Ovary (tissue), 7 donors: ENCODE measurements at regions not wholly inside any gene's neighbourhood (a gene's known extent, or its start where the extent isn't known, plus 50 kb on each side); places are given as distances from the start of the nearest gene placed in this dataset.

Source experiments
- DNase-seq, 5 donors: peaks; one replicate each; pipeline ENCODE4 v3.0.0-alpha.2; 2019 to 2020
- H3K27ac ChIP-seq, 2 donors: fragments of 200-600 bp; one replicate each; pipeline versions ENCODE4 v1.5.1 to v1.8.0; 2019 to 2022
- H3K27me3 ChIP-seq: fragments of 200-600 bp; one replicate; pipeline ENCODE4 v1.8.0; 2022
- H3K36me3 ChIP-seq: fragments of 200-600 bp; sonication (generic); one replicate; pipeline ENCODE4 v1.5.1; 2019
- H3K4me1 ChIP-seq: one replicate; pipeline ENCODE4 v1.8.1; 2013; ENCODE audit warnings: mild to moderate bottlenecking, moderate library complexity; ENCODE audit not compliant: insufficient read depth
- H3K4me3 ChIP-seq: fragments of 200-600 bp; sonication (generic); one replicate; pipeline ENCODE4 v1.5.1; 2017
- H3K9me3 ChIP-seq, 2 donors: fragments of 200-600 bp in 1 of 2; sonication (generic) in 1 of 2; one replicate each; pipeline versions ENCODE4 v1.5.1 to v1.8.1; 2013 to 2019; ENCODE audit warnings: mild to moderate bottlenecking in 1 of 2, moderate library complexity in 1 of 2
- EP300 ChIP-seq: sonication (generic); formaldehyde crosslinking; IDR thresholded peaks from one replicate; pipeline ENCODE4 v1.6.1; 2017; ENCODE audit warnings: antibody characterized with exemption
- POLR2A ChIP-seq: fragments of 450-650 bp; IDR thresholded peaks from one replicate; pipeline ENCODE4 v1.6.1; 2017; ENCODE audit warnings: antibody characterized with exemption, mild to moderate bottlenecking, moderate library complexity
- WGBS, 3 donors: extraction: QIAGEN DNeasy Blood & Tissue Kit in 1 of 3; methylation state at CpG; one replicate each; pipeline versions ENCODE4 v1.1.5 to v1.1.7; 2013 to 2017; 5-methylcytosine and 5-hydroxymethylcytosine counted together
- intact Hi-C, 4 donors: fragments of 100-400 bp; cut with DNase I; formaldehyde crosslinking; loops; one replicate each; pipeline versions ENCODE4 v1.11.0 to v1.15.1; 2022 to 2023
- TF ChIP-seq, protein P1 (sequence below), 3 donors: fragments of 450-650 bp in 2 of 3; fragments of 200-600 bp in 1 of 3; IDR thresholded peaks; one replicate each; pipeline versions ENCODE4 v1.5.1 to v1.8.0; 2016 to 2022; ENCODE audit warnings: antibody characterized with exemption in 3 of 3, mild to moderate bottlenecking in 1 of 3
- donor health status: DM: no; HTN: no; CAD: no; lungs with moderate emphysema.
- donor health status: DM: no; HTN: no; CAD: no.
- donor health status: Bipolar disorder and iron deficiency.
- donor health status: DM: no; HTN: no; CAD: no.
- donor health status: DM: yes; HTN: yes; CAD: no.

DNA sequence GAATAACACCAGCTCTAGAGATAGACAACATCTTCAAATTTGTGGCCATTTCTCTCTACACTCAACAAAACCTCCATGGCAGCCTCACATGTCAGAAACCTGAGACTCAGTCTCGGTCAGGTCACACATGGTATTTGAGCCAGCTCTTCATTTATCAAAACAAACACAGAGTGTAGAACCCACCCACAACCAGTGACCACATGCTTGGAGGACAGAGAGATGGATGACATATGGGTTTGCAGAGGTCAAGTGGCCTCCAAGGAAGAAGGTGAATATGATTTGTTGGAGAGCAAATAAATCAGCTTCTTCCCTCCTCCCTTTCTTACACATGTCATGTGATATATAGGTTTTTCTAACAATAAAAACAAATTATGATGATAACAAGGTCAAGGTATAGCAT lies 278.1 kb upstream of the LRTM1 start:
- 83 to 97% (median 88%) methylated on average over 1 of the region's 1 CpG for WGBS, 3 donors
- Histone ChIP-seq H3K4me3 (no peak overlapping the region), H3K4me1 (no peaks in the 10 kb centered on the region), H3K36me3 (no peaks in the 10 kb centered on the region), H3K27ac (no peak overlapping the region), H3K27me3 (no peaks in the 10 kb centered on the region), H3K9me3 (no peaks in the 10 kb centered on the region)
- no peak for TF ChIP-seq POLR2A
- TF ChIP-seq, protein P1, sequence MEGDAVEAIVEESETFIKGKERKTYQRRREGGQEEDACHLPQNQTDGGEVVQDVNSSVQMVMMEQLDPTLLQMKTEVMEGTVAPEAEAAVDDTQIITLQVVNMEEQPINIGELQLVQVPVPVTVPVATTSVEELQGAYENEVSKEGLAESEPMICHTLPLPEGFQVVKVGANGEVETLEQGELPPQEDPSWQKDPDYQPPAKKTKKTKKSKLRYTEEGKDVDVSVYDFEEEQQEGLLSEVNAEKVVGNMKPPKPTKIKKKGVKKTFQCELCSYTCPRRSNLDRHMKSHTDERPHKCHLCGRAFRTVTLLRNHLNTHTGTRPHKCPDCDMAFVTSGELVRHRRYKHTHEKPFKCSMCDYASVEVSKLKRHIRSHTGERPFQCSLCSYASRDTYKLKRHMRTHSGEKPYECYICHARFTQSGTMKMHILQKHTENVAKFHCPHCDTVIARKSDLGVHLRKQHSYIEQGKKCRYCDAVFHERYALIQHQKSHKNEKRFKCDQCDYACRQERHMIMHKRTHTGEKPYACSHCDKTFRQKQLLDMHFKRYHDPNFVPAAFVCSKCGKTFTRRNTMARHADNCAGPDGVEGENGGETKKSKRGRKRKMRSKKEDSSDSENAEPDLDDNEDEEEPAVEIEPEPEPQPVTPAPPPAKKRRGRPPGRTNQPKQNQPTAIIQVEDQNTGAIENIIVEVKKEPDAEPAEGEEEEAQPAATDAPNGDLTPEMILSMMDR (IDR thresholded peaks at IDR 0.05) = no peak
- no peak for TF ChIP-seq EP300
- intact Hi-C loops = no loop called here
- no peak for DNase-seq

DNA sequence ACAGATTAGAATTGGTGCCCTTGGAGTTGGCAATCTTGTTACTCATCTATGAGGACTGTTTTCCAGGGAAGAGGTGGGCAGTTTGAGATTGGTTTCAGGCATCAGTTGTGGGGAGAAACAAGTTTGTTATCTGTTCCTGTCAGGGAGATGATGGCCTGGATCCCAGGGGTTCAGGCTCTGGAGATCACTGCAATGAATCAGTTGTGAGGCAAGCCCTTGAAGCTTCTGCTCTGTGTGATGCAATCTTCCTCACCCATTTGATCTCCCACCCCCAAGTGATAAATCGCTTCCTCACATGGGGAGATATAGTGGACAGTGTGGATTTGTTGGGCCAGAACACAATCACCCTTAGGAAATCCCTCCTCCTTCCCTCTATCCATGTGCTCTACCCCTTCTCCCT lies 276.6 kb upstream of the LRTM1 start:
- intact Hi-C loops = no loop called here
- Histone ChIP-seq H3K36me3 (no peaks in the 10 kb centered on the region), H3K9me3 (no peaks in the 10 kb centered on the region), H3K4me1 (no peaks in the 10 kb centered on the region), H3K27ac (no peak overlapping the region), H3K4me3 (no peak overlapping the region), H3K27me3 (no peaks in the 10 kb centered on the region)
- no peak for DNase-seq
- 65 to 100% (median 91%) methylated on average over 1 of the region's 1 CpG for WGBS, 3 donors
- TF ChIP-seq, protein P1 (IDR thresholded peaks at IDR 0.05) = no peak
- TF ChIP-seq EP300 = no peak

DNA sequence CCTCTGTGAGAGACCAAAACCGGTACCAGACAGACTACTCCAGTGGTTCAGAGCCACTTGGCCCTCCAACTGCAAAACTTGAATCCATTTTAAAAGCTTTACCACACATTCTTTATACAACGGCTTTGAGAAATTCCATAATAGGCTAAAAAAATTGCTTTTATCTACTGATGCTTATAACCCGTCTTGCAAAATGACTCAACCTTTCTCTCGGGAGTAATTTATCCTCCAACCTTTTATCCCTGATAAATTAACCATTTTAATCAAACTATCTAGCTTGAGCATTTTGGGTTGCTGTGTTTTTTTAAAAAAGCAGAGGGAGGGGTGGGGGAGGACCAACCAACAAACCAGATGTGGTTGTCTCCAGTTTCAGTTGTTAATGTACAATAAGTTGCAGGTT lies 275.7 kb upstream of the LRTM1 start:
- no peaks in the 10 kb centered on the region for H3K27me3 ChIP-seq
- no peaks in the 10 kb centered on the region for H3K36me3 ChIP-seq
- intact Hi-C loops = no loop called here
- no peak overlapping the region for H3K27ac ChIP-seq
- H3K4me3 ChIP-seq = no peak overlapping the region
- TF ChIP-seq, protein P1 (IDR thresholded peaks at IDR 0.05) = no peak
- TF ChIP-seq POLR2A = no peak
- no peak for TF ChIP-seq EP300
- WGBS, 3 donors = 41 to 52% (median 46%) methylated on average over 4 of the region's 4 CpGs
- DNase-seq = no peak
- H3K9me3 ChIP-seq = no peaks in the 10 kb centered on the region
- H3K4me1 ChIP-seq = no peaks in the 10 kb centered on the region

DNA sequence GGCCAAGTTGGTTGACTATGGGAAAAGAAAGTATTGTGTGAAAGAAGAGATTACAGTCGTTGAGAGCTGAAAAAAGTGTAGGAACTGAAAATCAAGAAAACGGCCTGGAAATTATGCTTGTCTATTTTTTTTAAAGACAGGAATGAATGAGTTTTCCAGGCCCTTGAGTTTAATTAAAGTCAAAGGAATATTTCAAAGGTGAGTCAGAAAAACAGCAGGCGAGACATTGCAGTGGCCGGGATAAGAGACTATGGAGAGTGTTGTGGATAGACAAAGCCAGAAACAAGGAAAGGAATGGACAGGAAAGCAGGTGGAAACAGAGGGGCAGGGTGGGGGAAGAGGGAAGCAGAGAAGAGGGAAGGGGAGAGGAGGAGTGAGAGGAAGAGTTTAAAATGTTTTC lies 275.1 kb upstream of the LRTM1 start:
- DNase-seq = no peak
- intact Hi-C loops = no loop called here
- no peaks in the 10 kb centered on the region for H3K27me3 ChIP-seq
- no peak overlapping the region for H3K27ac ChIP-seq
- TF ChIP-seq POLR2A = no peak
- TF ChIP-seq EP300 = no peak
- TF ChIP-seq, protein P1 (IDR thresholded peaks at IDR 0.05) = no peak
- no peaks in the 10 kb centered on the region for H3K9me3 ChIP-seq
- no peaks in the 10 kb centered on the region for H3K36me3 ChIP-seq
- 51 to 71% (median 60%) methylated on average over 4 of the region's 4 CpGs for WGBS, 3 donors
- H3K4me1 ChIP-seq = no peaks in the 10 kb centered on the region
- H3K4me3 ChIP-seq = no peak overlapping the region

DNA sequence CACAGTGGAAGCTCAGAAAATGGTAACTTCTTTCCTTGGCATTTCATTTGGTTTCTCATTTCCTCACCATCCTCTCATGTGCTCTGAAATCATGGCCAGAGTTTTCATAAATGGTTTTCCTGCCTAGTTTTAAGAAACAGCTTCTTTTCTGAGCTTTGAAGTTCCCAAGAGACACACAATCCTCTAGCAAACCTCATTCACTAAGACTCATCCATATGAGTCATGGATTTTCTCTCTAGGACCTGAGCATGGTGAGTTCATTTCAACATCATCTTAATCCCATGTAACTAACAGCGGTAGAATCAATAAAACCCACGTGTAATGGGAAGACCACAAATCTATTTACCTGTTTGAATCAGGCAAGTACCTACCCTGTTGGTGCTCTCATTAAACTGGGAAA lies 274.5 kb upstream of the LRTM1 start:
- no peak overlapping the region for H3K27ac ChIP-seq
- no peaks in the 10 kb centered on the region for H3K27me3 ChIP-seq
- H3K4me3 ChIP-seq = no peak overlapping the region
- no peak for TF ChIP-seq POLR2A
- TF ChIP-seq EP300 = no peak
- TF ChIP-seq, protein P1 (IDR thresholded peaks at IDR 0.05) = no peak
- no peak for DNase-seq
- intact Hi-C loops = no loop called here
- no peaks in the 10 kb centered on the region for H3K4me1 ChIP-seq
- H3K9me3 ChIP-seq = no peaks in the 10 kb centered on the region
- no peaks in the 10 kb centered on the region for H3K36me3 ChIP-seq
- WGBS, 3 donors = 88 to 97% (median 94%) methylated on average over 2 of the region's 2 CpGs
